HEK293 (cell line): ENCODE measurements at regions not wholly inside any gene's neighbourhood (a gene's known extent, or its start where the extent isn't known, plus 50 kb on each side); places are given as distances from the start of the nearest gene placed in this dataset.
A peak's percentile ranks its signal among the peaks of the same experiment; 100 is the strongest.

Source experiments
- HOXC10 ChIP-seq: sonication (generic); formaldehyde crosslinking; IDR thresholded peaks from 2 replicates; pipeline ENCODE4 v1.8.1; 2023; ENCODE audit warnings: mild to moderate bottlenecking, missing genetic modification reagents
- OVOL3 ChIP-seq: fragments of 450-650 bp; formaldehyde crosslinking; IDR thresholded peaks from 2 replicates; pipeline ENCODE4 v1.5.1; 2016; ENCODE audit warnings: missing biosample characterization, missing genetic modification characterization
- SALL2 ChIP-seq: fragments of 450-650 bp; formaldehyde crosslinking; IDR thresholded peaks from 2 replicates; pipeline ENCODE4 v1.5.0; 2017; ENCODE audit warnings: missing biosample characterization, mild to moderate bottlenecking, missing genetic modification characterization, borderline replicate concordance
- SP2 ChIP-seq: fragments of 450-650 bp; formaldehyde crosslinking; IDR thresholded peaks from 2 replicates; pipeline ENCODE4 v1.5.1; 2016; ENCODE audit warnings: missing biosample characterization, missing genetic modification characterization
- YY1 ChIP-seq: fragments of 450-650 bp; formaldehyde crosslinking; IDR thresholded peaks from 2 replicates; pipeline ENCODE4 v1.5.1; 2018; ENCODE audit warnings: missing biosample characterization, missing genetic modification characterization
- ZBTB20 ChIP-seq: fragments of 450-650 bp; formaldehyde crosslinking; IDR thresholded peaks from 2 replicates; pipeline ENCODE4 v1.5.1; 2016; ENCODE audit warnings: missing biosample characterization, missing genetic modification characterization
- ZBTB8A ChIP-seq: fragments of 450-650 bp; formaldehyde crosslinking; IDR thresholded peaks from 2 replicates; pipeline ENCODE4 v1.5.1; 2016; ENCODE audit warnings: missing biosample characterization, missing genetic modification characterization
- ZNF114 ChIP-seq: fragments of 450-650 bp; formaldehyde crosslinking; IDR thresholded peaks from 2 replicates; pipeline ENCODE4 v1.5.0; 2017; ENCODE audit warnings: missing biosample characterization, missing genetic modification characterization
- ZNF132 ChIP-seq: fragments of 450-650 bp; formaldehyde crosslinking; IDR thresholded peaks from 2 replicates; pipeline ENCODE4 v1.5.1; 2017; ENCODE audit warnings: missing biosample characterization, missing genetic modification characterization, borderline replicate concordance
- ZNF140 ChIP-seq: fragments of 450-650 bp; formaldehyde crosslinking; IDR thresholded peaks from 2 replicates; pipeline ENCODE4 v1.5.1; 2016; ENCODE audit warnings: missing biosample characterization, missing genetic modification characterization
- ZNF155 ChIP-seq: fragments of 450-650 bp; formaldehyde crosslinking; IDR thresholded peaks from 2 replicates; pipeline ENCODE4 v1.5.1; 2016; ENCODE audit warnings: missing biosample characterization, missing genetic modification characterization
- ZNF169 ChIP-seq: fragments of 450-650 bp; formaldehyde crosslinking; IDR thresholded peaks from 2 replicates; pipeline ENCODE4 v1.5.1; 2016; ENCODE audit warnings: missing biosample characterization, missing genetic modification characterization
- ZNF311 ChIP-seq: fragments of 450-650 bp; formaldehyde crosslinking; IDR thresholded peaks from 2 replicates; pipeline ENCODE4 v1.5.1; 2017; ENCODE audit warnings: missing biosample characterization, missing genetic modification characterization, borderline replicate concordance
- ZNF350 ChIP-seq: fragments of 450-650 bp; formaldehyde crosslinking; IDR thresholded peaks from 2 replicates; pipeline ENCODE4 v1.5.0; 2017; ENCODE audit warnings: missing biosample characterization, mild to moderate bottlenecking, missing genetic modification characterization
- ZNF366 ChIP-seq: fragments of 450-650 bp; formaldehyde crosslinking; conservative IDR thresholded peaks from 2 replicates; pipeline ENCODE4 v1.5.1; 2016; ENCODE audit warnings: missing biosample characterization, missing genetic modification characterization
- ZNF48 ChIP-seq: fragments of 450-650 bp; formaldehyde crosslinking; IDR thresholded peaks from 2 replicates; pipeline ENCODE4 v1.5.1; 2016; ENCODE audit warnings: missing biosample characterization, missing genetic modification characterization
- ZNF530 ChIP-seq: fragments of 450-650 bp; formaldehyde crosslinking; IDR thresholded peaks from 2 replicates; pipeline ENCODE4 v1.5.1; 2016; ENCODE audit warnings: low read depth, missing biosample characterization, missing genetic modification characterization
- ZNF544 ChIP-seq: fragments of 450-650 bp; formaldehyde crosslinking; IDR thresholded peaks from 2 replicates; pipeline ENCODE4 v1.5.0; 2017; ENCODE audit warnings: missing biosample characterization, missing genetic modification characterization
- ZNF555 ChIP-seq: fragments of 450-650 bp; formaldehyde crosslinking; conservative IDR thresholded peaks from 2 replicates; pipeline ENCODE4 v1.5.1; 2017; ENCODE audit warnings: missing biosample characterization, mild to moderate bottlenecking, missing genetic modification characterization, inconsistent platforms
- ZNF837 ChIP-seq: fragments of 450-650 bp; formaldehyde crosslinking; IDR thresholded peaks from 2 replicates; pipeline ENCODE4 v1.5.1; 2016; ENCODE audit warnings: missing biosample characterization, missing genetic modification characterization
- ZSCAN23 ChIP-seq: fragments of 450-650 bp; formaldehyde crosslinking; IDR thresholded peaks from 2 replicates; pipeline ENCODE4 v1.5.1; 2016; ENCODE audit warnings: missing biosample characterization, missing genetic modification characterization
- TF ChIP-seq, protein P1 (sequence below): fragments of 450-650 bp; formaldehyde crosslinking; IDR thresholded peaks from 2 replicates; pipeline ENCODE4 v1.5.1; 2016; ENCODE audit warnings: missing biosample characterization, missing genetic modification characterization
- TF ChIP-seq, protein P2 (sequence below): fragments of 450-650 bp; formaldehyde crosslinking; IDR thresholded peaks from 2 replicates; pipeline ENCODE4 v1.5.1; 2016; ENCODE audit warnings: missing biosample characterization, missing genetic modification characterization
- TF ChIP-seq, protein P3 (sequence below): fragments of 450-650 bp; formaldehyde crosslinking; IDR thresholded peaks from 2 replicates; pipeline ENCODE4 v1.5.1; 2016; ENCODE audit warnings: missing biosample characterization, missing genetic modification characterization
- TF ChIP-seq, protein P4 (sequence below): fragments of 450-650 bp; formaldehyde crosslinking; IDR thresholded peaks from 2 replicates; pipeline ENCODE4 v1.5.1; 2016; ENCODE audit warnings: missing biosample characterization, missing genetic modification characterization
- TF ChIP-seq, protein P5 (sequence below): fragments of 450-650 bp; formaldehyde crosslinking; IDR thresholded peaks from 2 replicates; pipeline ENCODE4 v1.5.1; 2017; ENCODE audit warnings: missing biosample characterization, missing genetic modification characterization
- TF ChIP-seq, protein P6 (sequence below): fragments of 450-650 bp; formaldehyde crosslinking; optimal IDR thresholded peaks from 2 replicates; pipeline ENCODE3; 2016; ENCODE audit warnings: missing biosample characterization, mild to moderate bottlenecking, missing genetic modification characterization
- TF ChIP-seq, protein P7 (sequence below): fragments of 450-650 bp; formaldehyde crosslinking; IDR thresholded peaks from 2 replicates; pipeline ENCODE4 v1.5.1; 2016; ENCODE audit warnings: missing biosample characterization, missing genetic modification characterization

DNA sequence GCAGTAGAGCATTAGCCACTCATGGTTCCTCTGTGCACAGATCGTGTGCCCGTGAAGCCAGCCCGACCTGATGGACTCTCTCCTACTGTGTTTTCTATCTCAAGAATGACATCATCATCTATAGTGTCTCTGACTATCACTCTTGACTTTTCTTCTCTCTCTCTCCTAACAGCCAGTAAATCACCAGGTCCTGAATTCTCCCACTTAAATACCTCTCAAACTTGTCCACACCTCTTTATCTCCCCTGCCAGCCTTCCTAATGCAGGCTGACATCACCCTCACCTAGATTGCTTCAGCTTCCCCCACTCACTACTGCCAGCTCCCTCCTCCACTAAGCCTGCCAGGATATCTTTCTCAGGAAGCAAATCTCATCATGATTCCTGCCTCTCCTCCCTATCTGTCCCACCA is 90.6 kb upstream of the MIER3 start (continued):
- TF ChIP-seq, protein P1, sequence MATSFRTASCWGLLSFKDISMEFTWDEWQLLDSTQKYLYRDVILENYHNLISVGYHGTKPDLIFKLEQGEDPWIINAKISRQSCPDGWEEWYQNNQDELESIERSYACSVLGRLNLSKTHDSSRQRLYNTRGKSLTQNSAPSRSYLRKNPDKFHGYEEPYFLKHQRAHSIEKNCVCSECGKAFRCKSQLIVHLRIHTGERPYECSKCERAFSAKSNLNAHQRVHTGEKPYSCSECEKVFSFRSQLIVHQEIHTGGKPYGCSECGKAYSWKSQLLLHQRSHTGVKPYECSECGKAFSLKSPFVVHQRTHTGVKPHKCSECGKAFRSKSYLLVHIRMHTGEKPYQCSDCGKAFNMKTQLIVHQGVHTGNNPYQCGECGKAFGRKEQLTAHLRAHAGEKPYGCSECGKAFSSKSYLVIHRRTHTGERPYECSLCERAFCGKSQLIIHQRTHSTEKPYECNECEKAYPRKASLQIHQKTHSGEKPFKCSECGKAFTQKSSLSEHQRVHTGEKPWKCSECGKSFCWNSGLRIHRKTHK, result no peak; the same call in 1 of the 2 replicates
- no peak for TF ChIP-seq ZNF837 (tag by site-specific recombination)
- TF ChIP-seq ZNF366 (tag by site-specific recombination), result peak; percentile 77
- TF ChIP-seq, protein P2, sequence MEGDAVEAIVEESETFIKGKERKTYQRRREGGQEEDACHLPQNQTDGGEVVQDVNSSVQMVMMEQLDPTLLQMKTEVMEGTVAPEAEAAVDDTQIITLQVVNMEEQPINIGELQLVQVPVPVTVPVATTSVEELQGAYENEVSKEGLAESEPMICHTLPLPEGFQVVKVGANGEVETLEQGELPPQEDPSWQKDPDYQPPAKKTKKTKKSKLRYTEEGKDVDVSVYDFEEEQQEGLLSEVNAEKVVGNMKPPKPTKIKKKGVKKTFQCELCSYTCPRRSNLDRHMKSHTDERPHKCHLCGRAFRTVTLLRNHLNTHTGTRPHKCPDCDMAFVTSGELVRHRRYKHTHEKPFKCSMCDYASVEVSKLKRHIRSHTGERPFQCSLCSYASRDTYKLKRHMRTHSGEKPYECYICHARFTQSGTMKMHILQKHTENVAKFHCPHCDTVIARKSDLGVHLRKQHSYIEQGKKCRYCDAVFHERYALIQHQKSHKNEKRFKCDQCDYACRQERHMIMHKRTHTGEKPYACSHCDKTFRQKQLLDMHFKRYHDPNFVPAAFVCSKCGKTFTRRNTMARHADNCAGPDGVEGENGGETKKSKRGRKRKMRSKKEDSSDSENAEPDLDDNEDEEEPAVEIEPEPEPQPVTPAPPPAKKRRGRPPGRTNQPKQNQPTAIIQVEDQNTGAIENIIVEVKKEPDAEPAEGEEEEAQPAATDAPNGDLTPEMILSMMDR, result no peak
- TF ChIP-seq ZBTB8A, result no peak
- TF ChIP-seq ZNF311 (tag by site-specific recombination), result no peak
- 0 out of 2 replicates have a peak, but pooled peaks have one; percentile 77 for TF ChIP-seq ZNF48
- TF ChIP-seq ZBTB20 (tag by site-specific recombination), result peak; percentile 34; the same call in 1 of the 2 replicates
- no peak for TF ChIP-seq ZNF530
- TF ChIP-seq HOXC10 (CRISPR knock-in tag), result no peak
- no peak for TF ChIP-seq ZNF169 (tag by site-specific recombination)
- TF ChIP-seq, protein P3, sequence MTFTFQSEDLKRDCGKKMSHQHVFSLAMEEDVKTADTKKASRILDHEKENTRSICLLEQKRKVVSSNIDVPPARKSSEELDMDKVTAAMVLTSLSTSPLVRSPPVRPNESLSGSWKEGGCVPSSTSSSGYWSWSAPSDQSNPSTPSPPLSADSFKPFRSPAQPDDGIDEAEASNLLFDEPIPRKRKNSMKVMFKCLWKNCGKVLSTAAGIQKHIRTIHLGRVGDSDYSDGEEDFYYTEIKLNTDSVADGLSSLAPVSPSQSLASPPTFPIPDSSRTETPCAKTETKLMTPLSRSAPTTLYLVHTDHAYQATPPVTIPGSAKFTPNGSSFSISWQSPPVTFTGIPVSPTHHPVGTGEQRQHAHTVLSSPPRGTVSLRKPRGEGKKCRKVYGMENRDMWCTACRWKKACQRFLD (tag by site-specific recombination), result no peak
- TF ChIP-seq SALL2 (tag by site-specific recombination), result no peak
- TF ChIP-seq ZNF132 (tag by site-specific recombination), result no peak
- TF ChIP-seq ZNF350 (tag by site-specific recombination), result no peak
- TF ChIP-seq ZNF555 (tag by site-specific recombination), result no peak
- TF ChIP-seq OVOL3 (tag by site-specific recombination), result peak; percentile 89
- TF ChIP-seq ZNF114 (tag by site-specific recombination), result no peak
- peak; percentile 62 for TF ChIP-seq SP2 (tag by site-specific recombination)
- TF ChIP-seq ZNF140 (tag by site-specific recombination), result no peak
- TF ChIP-seq, protein P4, sequence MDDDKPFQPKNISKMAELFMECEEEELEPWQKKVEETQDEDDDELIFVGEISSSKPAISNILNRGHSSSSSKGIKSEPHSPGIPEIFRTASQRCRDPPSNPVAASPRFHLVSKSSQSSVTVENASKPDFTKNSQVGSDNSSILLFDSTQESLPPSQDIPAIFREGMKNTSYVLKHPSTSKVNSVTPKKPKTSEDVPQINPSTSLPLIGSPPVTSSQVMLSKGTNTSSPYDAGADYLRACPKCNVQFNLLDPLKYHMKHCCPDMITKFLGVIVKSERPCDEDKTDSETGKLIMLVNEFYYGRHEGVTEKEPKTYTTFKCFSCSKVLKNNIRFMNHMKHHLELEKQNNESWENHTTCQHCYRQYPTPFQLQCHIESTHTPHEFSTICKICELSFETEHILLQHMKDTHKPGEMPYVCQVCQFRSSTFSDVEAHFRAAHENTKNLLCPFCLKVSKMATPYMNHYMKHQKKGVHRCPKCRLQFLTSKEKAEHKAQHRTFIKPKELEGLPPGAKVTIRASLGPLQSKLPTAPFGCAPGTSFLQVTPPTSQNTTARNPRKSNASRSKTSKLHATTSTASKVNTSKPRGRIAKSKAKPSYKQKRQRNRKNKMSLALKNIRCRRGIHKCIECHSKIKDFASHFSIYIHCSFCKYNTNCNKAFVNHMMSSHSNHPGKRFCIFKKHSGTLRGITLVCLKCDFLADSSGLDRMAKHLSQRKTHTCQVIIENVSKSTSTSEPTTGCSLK (tag by site-specific recombination), result no peak
- TF ChIP-seq, protein P5, sequence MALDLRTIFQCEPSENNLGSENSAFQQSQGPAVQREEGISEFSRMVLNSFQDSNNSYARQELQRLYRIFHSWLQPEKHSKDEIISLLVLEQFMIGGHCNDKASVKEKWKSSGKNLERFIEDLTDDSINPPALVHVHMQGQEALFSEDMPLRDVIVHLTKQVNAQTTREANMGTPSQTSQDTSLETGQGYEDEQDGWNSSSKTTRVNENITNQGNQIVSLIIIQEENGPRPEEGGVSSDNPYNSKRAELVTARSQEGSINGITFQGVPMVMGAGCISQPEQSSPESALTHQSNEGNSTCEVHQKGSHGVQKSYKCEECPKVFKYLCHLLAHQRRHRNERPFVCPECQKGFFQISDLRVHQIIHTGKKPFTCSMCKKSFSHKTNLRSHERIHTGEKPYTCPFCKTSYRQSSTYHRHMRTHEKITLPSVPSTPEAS (tag by site-specific recombination), result peak; percentile 78
- TF ChIP-seq, protein P6, sequence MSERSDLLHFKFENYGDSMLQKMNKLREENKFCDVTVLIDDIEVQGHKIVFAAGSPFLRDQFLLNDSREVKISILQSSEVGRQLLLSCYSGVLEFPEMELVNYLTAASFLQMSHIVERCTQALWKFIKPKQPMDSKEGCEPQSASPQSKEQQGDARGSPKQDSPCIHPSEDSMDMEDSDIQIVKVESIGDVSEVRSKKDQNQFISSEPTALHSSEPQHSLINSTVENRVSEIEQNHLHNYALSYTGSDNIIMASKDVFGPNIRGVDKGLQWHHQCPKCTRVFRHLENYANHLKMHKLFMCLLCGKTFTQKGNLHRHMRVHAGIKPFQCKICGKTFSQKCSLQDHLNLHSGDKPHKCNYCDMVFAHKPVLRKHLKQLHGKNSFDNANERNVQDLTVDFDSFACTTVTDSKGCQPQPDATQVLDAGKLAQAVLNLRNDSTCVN (tag by site-specific recombination), result no peak
- peak; percentile 99 for TF ChIP-seq ZSCAN23 (tag by site-specific recombination)
- TF ChIP-seq ZNF155 (tag by site-specific recombination), result 0 out of 2 replicates have a peak, but pooled peaks have one; percentile 26
- TF ChIP-seq, protein P7, sequence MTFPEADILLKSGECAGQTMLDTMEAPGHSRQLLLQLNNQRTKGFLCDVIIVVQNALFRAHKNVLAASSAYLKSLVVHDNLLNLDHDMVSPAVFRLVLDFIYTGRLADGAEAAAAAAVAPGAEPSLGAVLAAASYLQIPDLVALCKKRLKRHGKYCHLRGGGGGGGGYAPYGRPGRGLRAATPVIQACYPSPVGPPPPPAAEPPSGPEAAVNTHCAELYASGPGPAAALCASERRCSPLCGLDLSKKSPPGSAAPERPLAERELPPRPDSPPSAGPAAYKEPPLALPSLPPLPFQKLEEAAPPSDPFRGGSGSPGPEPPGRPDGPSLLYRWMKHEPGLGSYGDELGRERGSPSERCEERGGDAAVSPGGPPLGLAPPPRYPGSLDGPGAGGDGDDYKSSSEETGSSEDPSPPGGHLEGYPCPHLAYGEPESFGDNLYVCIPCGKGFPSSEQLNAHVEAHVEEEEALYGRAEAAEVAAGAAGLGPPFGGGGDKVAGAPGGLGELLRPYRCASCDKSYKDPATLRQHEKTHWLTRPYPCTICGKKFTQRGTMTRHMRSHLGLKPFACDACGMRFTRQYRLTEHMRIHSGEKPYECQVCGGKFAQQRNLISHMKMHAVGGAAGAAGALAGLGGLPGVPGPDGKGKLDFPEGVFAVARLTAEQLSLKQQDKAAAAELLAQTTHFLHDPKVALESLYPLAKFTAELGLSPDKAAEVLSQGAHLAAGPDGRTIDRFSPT (tag by site-specific recombination), result no peak
- TF ChIP-seq ZNF544 (tag by site-specific recombination), result no peak
- no peak for TF ChIP-seq YY1 (tag by site-specific recombination)
